Nephron progenitor cell (in vitro differentiated cells): ENCODE measurements at regions not wholly inside any gene's neighbourhood (a gene's known extent, or its start where the extent isn't known, plus 50 kb on each side); places are given as distances from the start of the nearest gene placed in this dataset.
"Not testable (repeated sequence)": the region's sequence is repeated elsewhere in the genome, so short reads cannot be mapped to it uniquely, and the experiment has no call there.

Experiments
- DNase-seq: peaks from one replicate; pipeline ENCODE4 v3.0.0; 2021
- H3K27ac Mint-ChIP-seq: 2 replicates; pipeline ENCODE4 v1.8.0; 2021; ENCODE audit warnings: mild to moderate bottlenecking, moderate library complexity, mixed read lengths
- H3K27me3 Mint-ChIP-seq: 2 replicates; pipeline ENCODE4 v1.8.0; 2021; ENCODE audit warnings: mild to moderate bottlenecking, low read depth, mixed read lengths; ENCODE audit not compliant: poor library complexity
- H3K36me3 Mint-ChIP-seq: 2 replicates; pipeline ENCODE4 v1.8.0; 2021; ENCODE audit warnings: low read depth, mixed read lengths
- H3K4me1 Mint-ChIP-seq: 2 replicates; pipeline ENCODE4 v1.8.0; 2021; ENCODE audit warnings: mixed read lengths
- H3K4me3 Mint-ChIP-seq: 2 replicates; pipeline ENCODE4 v1.8.0; 2021; ENCODE audit warnings: mild to moderate bottlenecking, moderate library complexity, mixed read lengths
- H3K9me3 Mint-ChIP-seq: 2 replicates; pipeline ENCODE4 v1.8.0; 2021; ENCODE audit warnings: mild to moderate bottlenecking, moderate library complexity, mixed read lengths
- TF ChIP-seq, protein P1 (sequence below): fragments of 200-600 bp; sonication (generic); IDR thresholded peaks from 2 replicates; pipeline ENCODE4 v1.5.0; 2021; ENCODE audit warnings: antibody characterized with exemption

DNA sequence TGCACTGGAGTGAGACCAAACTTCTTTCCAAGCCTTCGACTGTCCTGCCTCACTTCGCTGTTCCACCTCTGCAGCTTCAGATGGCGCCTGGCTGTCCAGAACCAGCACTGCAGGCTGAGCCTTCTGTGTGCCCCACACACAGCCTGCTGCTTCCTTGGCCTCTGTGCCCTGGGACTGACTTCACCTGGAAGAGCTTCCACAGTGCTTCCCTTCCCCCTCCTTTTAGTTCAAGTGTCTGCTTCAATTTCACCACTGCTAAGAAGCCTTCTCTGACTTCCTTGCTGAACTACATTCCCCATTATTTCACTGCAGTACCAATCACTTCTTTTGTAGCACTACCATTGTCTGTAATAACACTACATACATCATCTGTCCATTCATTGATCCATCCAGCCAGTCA lies 315.1 kb upstream of the CHRNA7 start:
- not testable (repeated sequence) for H3K27me3 Mint-ChIP-seq, H3K9me3 Mint-ChIP-seq
- peak overlapping the region; percentile 26 for H3K27ac Mint-ChIP-seq

DNA sequence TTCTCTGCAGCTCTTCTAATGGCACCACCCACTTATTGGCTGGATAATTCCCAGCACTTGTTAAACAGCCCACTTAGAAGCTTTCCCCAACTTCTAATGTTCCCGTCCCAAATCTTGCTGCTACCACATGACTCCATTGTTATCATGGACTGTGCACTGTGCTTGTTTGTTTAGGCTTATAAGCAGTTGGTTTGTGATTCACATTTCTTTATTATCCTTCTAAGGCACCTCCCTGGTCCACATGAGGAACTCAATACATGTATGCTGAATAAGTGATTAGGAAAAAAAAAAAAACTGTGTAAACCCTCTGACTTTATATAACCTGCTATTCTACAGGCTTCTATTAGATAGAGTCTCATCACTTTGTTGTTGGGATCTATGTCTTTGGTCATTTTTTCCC lies 311.7 kb upstream of the CHRNA7 start:
- H3K9me3 Mint-ChIP-seq, H3K4me3 Mint-ChIP-seq, H3K27ac Mint-ChIP-seq, DNase-seq, H3K4me1 Mint-ChIP-seq, H3K36me3 Mint-ChIP-seq, H3K27me3 Mint-ChIP-seq: not testable (repeated sequence)

More for the DNA sequence above, 315.1 kb upstream of the CHRNA7 start:
- not testable (repeated sequence) for DNase-seq, H3K4me1 Mint-ChIP-seq, H3K36me3 Mint-ChIP-seq, H3K4me3 Mint-ChIP-seq

DNA sequence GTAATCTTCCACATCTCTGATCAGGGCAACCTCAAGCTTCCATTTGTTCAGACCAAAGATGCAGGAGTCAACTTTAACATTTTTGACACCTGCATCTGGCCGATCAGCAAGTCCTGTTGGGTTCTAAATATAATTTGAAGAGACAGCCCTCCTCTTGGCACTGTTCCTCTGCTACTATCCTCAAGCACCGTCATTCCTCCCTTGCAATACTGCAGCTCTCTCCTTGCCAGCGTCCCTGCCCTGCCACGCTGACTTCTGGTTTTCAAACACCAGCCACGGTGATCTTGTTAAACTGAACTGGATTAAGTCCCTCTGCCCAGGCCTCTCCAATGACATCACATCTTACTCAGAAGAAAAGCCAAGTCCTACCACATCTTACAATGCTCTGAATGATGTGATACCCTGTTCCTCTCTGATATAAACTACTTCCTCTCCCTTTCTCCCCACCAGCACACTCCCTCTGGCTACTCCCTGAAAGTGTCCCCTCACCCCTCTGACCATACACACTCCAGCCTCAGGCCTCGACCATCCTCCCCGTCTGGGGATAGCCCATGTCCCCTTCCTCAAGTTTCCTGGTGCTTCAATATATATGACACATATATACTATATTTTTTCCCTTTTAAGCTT lies 310.8 kb upstream of the CHRNA7 start:
- not testable (repeated sequence) for H3K4me3 Mint-ChIP-seq, H3K27ac Mint-ChIP-seq

DNA sequence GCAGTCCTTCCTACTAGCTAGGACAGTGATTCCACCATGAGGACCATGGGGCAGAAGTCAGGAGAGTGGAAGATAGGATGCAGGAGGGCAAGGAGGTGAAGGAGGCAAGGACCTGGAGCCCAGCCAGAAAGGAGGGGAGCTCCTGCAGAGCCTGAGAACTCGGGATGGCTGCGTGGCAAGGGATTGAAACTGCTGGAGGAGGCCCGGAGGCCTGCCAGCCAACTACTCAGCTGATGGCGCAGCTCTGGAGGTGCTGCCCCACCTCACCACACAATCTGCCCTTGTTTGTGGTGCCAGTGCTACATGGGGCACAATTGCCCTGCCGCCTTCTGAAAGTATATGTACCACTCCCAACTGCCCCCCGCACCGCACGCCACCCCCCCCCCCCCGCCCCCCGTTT lies 307.3 kb upstream of the CHRNA7 start:
- H3K4me1 Mint-ChIP-seq, DNase-seq, H3K27me3 Mint-ChIP-seq, H3K27ac Mint-ChIP-seq, H3K36me3 Mint-ChIP-seq, H3K4me3 Mint-ChIP-seq, H3K9me3 Mint-ChIP-seq: not testable (repeated sequence)

More for the DNA sequence above, 310.8 kb upstream of the CHRNA7 start:
- DNase-seq, H3K27me3 Mint-ChIP-seq, H3K36me3 Mint-ChIP-seq, H3K4me1 Mint-ChIP-seq, H3K9me3 Mint-ChIP-seq: not testable (repeated sequence)

DNA sequence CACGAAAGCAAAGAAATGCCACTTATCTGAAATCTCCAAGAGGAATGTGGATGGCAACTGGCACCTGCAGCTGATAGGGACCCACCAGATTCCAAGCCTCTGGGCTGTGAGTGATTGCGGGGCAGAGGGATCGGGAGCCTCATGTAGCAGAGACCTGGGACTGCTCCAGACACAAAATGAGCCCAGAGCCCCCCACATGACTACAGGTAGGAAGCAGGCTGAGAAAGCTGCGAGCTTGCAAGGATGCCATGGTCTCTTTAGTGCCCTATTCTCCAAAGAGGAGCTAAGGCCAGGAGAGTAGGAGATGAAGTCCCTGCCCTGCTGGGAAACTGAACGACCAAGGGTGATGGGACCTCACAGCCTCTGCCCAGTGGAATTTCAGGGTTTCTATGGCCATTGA lies 305.4 kb upstream of the CHRNA7 start:
- not testable (repeated sequence) for H3K4me1 Mint-ChIP-seq, DNase-seq, H3K27me3 Mint-ChIP-seq, H3K36me3 Mint-ChIP-seq, H3K9me3 Mint-ChIP-seq, H3K27ac Mint-ChIP-seq, H3K4me3 Mint-ChIP-seq

DNA sequence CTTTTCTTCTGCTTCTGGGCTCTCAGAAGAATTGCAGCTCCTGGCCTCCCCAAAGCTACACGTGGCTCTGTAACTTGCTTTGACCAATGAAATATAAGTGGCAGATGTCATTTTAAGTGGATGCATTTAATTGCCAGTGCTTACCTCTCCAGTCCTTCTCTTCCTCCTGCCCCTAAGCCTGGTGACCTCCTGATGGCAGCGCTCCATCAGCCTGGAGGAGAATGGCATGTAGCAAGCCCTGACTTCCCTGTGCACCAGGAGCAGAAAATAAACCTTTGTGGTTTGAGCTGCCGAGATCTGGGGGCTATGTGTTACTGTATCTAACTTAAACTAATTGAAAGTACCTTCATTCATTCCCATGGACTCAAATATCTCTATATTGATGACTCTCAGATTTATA lies 304.7 kb upstream of the CHRNA7 start:
- H3K4me1 Mint-ChIP-seq, H3K36me3 Mint-ChIP-seq, H3K9me3 Mint-ChIP-seq, DNase-seq, H3K27ac Mint-ChIP-seq, H3K4me3 Mint-ChIP-seq, H3K27me3 Mint-ChIP-seq: not testable (repeated sequence)

DNA sequence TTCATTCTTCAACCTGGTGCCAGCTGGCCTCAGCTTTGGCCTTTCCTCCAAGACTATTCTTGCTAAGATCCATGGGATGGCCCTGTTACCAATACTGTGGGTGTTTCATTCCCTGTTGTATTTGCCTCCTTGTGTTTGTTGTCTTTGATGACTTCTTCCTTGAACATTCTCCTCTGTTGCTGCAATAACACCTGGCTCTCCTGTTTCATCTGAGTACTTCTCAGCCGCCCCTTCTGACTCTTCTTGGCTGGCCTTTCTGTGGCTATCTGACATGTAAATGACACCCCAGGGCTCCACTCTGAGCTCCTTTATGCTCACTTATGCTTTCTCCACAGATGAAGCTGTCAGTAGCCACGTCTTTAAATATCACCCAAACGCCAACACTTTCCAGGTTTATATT lies 302.7 kb upstream of the CHRNA7 start:
- H3K27me3 Mint-ChIP-seq = no peaks in the 10 kb centered on the region
- no peak overlapping the region for H3K27ac Mint-ChIP-seq
- peaks cover 5% of the 10 kb centered on the region for H3K9me3 Mint-ChIP-seq
- no peaks in the 10 kb centered on the region for H3K4me1 Mint-ChIP-seq
- no peak for DNase-seq
- no peaks in the 10 kb centered on the region for H3K36me3 Mint-ChIP-seq
- no peak overlapping the region for H3K4me3 Mint-ChIP-seq
- TF ChIP-seq, protein P1, sequence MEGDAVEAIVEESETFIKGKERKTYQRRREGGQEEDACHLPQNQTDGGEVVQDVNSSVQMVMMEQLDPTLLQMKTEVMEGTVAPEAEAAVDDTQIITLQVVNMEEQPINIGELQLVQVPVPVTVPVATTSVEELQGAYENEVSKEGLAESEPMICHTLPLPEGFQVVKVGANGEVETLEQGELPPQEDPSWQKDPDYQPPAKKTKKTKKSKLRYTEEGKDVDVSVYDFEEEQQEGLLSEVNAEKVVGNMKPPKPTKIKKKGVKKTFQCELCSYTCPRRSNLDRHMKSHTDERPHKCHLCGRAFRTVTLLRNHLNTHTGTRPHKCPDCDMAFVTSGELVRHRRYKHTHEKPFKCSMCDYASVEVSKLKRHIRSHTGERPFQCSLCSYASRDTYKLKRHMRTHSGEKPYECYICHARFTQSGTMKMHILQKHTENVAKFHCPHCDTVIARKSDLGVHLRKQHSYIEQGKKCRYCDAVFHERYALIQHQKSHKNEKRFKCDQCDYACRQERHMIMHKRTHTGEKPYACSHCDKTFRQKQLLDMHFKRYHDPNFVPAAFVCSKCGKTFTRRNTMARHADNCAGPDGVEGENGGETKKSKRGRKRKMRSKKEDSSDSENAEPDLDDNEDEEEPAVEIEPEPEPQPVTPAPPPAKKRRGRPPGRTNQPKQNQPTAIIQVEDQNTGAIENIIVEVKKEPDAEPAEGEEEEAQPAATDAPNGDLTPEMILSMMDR = no peak

DNA sequence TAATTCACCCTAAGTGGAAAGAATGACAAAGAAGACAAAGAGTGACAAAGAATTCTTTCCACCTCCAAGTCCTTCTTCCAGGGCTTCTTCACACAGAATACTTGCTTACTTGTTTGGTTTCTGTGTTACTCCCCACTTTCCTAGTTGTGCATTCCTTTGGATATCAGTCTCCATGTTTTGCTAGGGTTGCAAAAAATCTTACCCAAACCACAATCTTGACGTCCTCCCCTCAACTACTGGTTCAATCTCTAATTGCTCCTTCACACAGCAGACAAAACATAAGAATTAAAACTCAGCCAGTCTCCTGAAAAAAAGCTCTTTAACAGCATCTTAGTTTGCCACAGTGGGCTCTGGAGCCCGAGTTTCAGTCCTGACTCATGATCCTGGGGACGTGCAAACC lies 297.6 kb upstream of the CHRNA7 start:
- Mint-ChIP-seq H3K36me3 (peaks cover 8% of the 10 kb centered on the region), H3K4me3 (no peak overlapping the region), H3K9me3 (peaks cover 21% of the 10 kb centered on the region), H3K4me1 (no peaks in the 10 kb centered on the region), H3K27ac (no peak overlapping the region), H3K27me3 (no peaks in the 10 kb centered on the region)
- no peak for DNase-seq
- TF ChIP-seq, protein P1 = no peak

DNA sequence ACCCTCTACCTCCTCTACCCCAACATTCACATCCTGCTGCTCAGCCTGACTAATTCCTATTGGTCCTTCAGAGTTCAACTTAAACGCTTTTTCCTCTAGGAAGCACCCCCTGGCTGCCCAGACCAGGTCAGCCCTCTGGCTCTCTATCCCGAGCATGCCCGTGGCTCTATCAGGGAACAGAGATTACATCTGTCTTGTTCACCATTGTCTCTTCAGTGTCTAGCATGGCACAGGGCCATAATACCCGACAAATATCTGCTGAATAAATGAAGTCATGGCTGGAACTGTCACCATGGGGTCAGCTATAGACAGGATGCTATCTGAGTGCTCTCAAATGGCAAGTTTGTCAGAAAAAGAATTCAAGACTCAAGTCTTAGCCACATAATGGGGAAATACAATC lies 296.9 kb upstream of the CHRNA7 start:
- no peak for DNase-seq
- H3K27ac Mint-ChIP-seq = no peak overlapping the region
- no peak overlapping the region for H3K4me3 Mint-ChIP-seq
- H3K9me3 Mint-ChIP-seq = peaks cover 21% of the 10 kb centered on the region
- TF ChIP-seq, protein P1 = no peak
- H3K36me3 Mint-ChIP-seq = peaks cover 8% of the 10 kb centered on the region
- H3K27me3 Mint-ChIP-seq = no peaks in the 10 kb centered on the region
- H3K4me1 Mint-ChIP-seq = peaks cover 3% of the 10 kb centered on the region
